LHCN-M2 (cell line): ENCODE measurements at regions not wholly inside any gene's neighbourhood (a gene's known extent, or its start where the extent isn't known, plus 50 kb on each side); places are given as distances from the start of the nearest gene placed in this dataset.

Experiments
- DNase-seq: peaks from one replicate; pipeline ENCODE4 v3.0.0-alpha.2; 2012; ENCODE audit warnings: low read depth

- DNase-seq, result no peak
Observed at GRCh38 chr6:140077827-140078560, 703.5 kb upstream of the CITED2 start.

DNA sequence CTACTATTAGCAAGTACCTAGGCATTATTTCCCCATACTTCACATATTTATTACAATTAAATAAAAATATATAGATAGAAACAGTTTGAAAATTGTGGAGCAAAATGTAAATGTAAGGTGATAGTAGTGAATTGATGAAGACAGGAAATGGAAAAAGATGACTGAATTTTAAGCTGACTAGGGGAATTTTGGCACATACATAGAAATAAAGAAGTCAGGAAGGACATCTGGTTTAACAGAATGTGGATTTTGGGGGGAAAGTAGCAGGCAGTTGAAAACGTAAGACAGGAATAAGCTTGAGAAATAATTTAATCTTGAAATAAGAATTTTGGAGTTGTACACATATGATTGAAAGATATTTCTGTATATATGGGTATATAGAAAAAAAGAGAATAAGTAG is 701.7 kb upstream of the CITED2 start:
- no peak for DNase-seq

DNA sequence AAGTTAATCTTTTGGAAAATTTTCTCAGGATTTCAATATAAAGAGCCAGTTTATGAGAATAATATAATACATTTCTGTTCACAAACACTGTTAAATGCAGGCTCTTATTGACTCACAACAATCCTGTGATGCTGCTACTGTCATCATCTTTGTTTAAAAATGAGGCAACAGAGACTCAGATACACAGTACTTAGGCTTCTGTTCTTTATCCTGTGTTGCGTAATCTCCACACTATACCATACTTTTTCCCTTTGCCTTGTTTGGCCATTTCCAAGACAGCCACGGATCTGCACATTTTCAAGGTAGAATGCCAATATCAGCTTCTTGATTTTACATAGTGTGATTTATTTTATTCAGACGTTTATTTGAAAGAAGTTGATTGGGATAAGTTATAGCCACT is 699.0 kb upstream of the CITED2 start:
- DNase-seq, result peak; percentile 60

DNA sequence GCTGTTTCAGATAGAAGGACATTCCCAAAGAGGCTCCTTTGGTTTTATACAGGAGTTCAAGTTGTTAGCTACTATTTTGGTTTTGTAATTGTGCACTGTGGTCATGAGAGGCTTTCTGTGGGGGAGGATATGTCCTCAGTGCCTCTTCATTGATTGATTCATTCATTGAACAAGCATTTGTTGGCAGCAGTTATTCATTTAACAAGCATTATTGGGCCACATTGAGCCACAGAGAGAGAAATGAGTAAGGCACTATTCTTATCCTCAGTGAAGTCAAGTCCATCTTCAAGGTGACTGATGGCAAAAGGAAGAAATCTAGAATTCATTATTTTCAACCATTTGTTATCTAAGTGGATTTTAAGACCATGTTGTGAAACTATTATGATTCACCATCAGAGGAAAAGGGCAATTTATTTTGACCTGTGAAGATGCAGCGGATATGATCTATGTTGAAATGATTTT is 697.2 kb upstream of the CITED2 start:
- peak; percentile 77 for DNase-seq

DNA sequence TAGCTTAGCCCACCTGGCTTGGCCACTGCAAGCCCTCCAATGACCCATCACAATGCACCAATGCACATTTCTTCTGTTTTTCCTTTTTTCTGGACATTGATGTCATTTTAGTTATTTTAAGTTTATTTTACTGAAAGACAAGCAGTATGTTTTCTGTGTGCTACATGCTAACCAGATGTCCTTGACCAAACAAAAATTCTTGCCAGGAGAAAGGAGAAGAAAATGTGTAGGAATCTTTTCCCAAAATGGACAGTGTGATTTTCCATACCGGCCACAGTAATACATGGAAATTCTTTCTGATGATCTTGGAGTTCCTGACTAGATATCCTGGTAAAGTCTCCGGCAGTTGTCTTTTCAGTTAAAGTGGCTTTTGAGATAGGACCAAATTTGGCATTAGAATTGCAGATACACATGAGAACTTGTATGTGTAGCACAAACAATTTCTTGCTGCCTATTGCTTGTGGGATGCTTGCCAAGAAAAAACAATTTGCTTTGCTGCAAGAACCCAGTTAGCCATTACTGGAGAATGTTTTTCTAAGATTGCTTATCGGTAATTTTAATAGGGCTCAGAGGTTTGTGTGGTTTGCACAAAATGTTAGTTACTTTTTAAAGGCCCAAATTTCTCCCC is 696.5 kb upstream of the CITED2 start:
- DNase-seq, result peak; percentile 61

GRCh38 chr6:140069576-140069975 is 695.1 kb upstream of the CITED2 start:
- no peak for DNase-seq

- DNase-seq, result no peak
Observed at GRCh38 chr6:140068801-140069200, 694.4 kb upstream of the CITED2 start.

DNA sequence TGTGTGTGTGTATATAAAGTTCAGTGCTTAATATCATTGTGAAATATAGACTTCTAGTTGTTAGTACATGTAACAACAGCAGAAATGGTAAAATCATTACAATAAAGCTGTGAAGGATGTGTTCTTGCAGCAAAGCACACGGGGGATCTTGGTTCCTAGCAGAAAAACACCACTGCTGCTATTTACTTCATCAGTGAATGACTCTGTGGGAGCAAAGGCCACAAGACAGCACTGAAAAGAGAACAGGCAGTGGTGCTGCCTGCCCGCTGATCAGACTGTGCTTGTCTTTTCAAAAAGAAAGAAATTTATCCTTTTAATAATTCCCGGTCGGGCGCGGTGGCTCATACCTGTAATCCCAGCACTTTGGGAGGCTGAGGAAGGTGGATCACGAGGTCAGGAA is 689.9 kb upstream of the CITED2 start:
- DNase-seq, result no peak

DNA sequence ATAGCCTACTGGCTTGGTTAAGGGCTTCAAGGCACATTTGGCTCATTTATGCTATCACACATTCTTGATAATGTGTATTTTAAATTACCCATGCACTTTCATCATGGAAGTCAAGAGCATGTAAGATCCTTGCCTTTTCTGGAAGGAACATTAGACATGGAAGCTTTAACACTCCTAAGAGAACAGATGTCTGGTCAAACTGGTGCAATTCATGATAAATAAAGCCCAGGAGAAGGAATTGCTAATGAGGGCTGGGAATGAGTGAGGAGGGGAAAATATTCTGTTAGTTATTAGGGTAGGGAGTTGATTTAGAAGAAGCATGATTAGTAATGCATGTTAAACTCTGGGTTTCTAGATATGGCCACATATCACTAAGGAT is 688.6 kb upstream of the CITED2 start:
- no peak for DNase-seq

DNA sequence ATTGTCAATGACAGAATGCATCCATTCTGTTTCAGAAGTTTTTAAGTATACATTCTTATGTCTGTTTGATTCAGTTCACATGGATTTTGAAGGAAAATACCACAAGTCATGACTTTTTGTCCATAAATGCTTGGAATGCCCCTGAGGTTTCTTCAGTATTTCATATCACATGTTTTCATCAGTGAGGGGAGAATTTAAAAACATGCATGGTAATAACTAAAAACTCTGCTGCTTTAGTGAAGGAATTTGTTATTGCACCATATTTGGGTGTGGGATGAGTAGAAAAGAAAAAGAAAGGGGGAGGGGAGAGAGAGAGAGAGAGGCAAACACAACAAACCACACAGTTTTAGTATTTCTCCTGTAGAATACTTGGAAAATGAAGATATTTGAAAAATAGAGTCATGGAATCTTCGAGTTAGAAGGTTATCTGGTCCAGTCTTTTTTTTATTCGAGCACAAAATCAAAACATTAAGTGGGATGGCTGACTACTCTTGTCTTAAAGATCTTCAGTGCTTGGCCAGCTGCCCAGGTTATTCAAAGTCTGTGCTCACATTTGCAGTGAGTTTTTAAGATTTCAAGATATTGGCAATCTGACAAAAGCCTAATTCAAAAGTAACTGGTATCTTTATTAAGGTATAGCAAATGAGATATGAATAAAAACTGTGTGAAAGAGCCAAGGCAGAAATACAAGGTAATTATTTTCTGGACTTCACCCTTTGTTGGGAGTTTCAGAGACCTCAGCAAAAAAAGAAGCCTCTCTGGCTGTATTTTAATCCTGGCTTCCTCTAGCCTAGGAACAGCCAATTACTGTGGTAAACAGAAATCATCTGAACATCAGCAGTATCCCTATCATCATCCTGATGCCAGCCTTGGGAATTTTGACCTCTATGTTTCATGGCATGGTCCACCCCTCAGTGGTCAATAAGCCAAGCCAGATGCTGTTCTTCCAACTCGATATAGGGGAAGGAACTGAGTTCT is 687.9 kb upstream of the CITED2 start:
- peak; percentile 97 for DNase-seq

GRCh38 chr6:140061110-140062042 is 686.9 kb upstream of the CITED2 start:
- no peak for DNase-seq

GRCh38 chr6:140059947-140060346 is 685.5 kb upstream of the CITED2 start:
- DNase-seq, result no peak

DNA sequence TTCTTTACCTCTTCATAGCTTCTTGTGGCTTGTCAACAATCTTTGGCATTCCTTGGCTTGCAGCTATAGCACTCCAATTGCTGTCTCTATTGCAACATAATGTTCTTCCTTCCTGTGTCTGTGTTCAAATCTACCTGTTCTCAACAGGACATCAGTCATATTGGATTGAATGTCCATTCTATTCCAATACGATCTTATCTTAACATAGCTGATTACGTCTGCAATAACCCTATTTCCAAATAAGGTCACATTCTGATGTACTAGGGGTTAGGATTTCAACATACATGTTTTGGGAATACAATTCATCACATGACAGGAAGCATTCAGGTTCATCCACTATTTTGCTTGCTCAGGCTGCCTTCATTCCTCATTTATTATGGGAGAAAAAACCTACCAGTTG is 684.4 kb upstream of the CITED2 start:
- no peak for DNase-seq

GRCh38 chr6:140052736-140053729 is 678.6 kb upstream of the CITED2 start:
- peak; percentile 61 for DNase-seq

GRCh38 chr6:140051521-140052512 is 677.4 kb upstream of the CITED2 start:
- DNase-seq, result peak; percentile 95

GRCh38 chr6:140050101-140050995 is 675.9 kb upstream of the CITED2 start:
- peak; percentile 60 for DNase-seq

DNA sequence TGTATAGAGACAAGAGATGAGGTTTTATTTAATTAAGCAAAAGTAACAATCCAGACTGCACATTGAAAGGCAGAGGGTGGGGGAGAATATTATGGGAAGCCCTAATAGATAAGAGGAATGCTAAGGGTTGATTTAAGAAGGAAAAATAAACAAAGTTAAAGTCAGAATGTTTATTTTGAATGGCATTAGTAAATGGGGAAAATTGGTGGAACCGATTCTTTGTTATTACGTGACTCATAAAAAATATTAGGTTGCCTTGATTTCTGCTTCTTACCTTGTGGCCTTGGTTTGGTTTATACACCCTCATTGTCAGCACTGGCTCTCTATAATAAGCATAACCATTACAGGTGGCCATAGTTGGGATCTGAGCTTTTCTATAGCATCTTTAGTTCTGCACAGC is 674.8 kb upstream of the CITED2 start:
- DNase-seq, result no peak
